HG03045 (cell line): ENCODE measurements at regions not wholly inside any gene's neighbourhood (a gene's known extent, or its start where the extent isn't known, plus 50 kb on each side); places are given as distances from the start of the nearest gene placed in this dataset.

Source experiments
- ATAC-seq: cut with Tn5 transposase; IDR thresholded peaks from one replicate; pipeline ENCODE4 v1.9.1; 2021; ENCODE audit warnings: mild to moderate bottlenecking, moderate library complexity; ENCODE audit not compliant: unreplicated experiment

- ATAC-seq: no peak
These were observed 189.2 kb upstream of the PODXL start for GRCh38 chr7:131745390-131746248.

- no peak for ATAC-seq
These were observed 185.0 kb upstream of the PODXL start for GRCh38 chr7:131741446-131741845.

- no peak for ATAC-seq
These were observed 181.5 kb upstream of the PODXL start for GRCh38 chr7:131737746-131738465.

GRCh38 chr7:131735101-131735500, 178.7 kb upstream of the PODXL start:
- no peak for ATAC-seq

- no peak for ATAC-seq
These were observed 177.2 kb upstream of the PODXL start for GRCh38 chr7:131733604-131734003.

GRCh38 chr7:131727189-131727588, 170.8 kb upstream of the PODXL start:
- ATAC-seq: no peak

GRCh38 chr7:131726686-131727085, 170.3 kb upstream of the PODXL start:
- ATAC-seq: no peak

- ATAC-seq: no peak
These were observed 169.6 kb upstream of the PODXL start for GRCh38 chr7:131726031-131726430.

GRCh38 chr7:131724776-131725345, 168.4 kb upstream of the PODXL start:
- no peak for ATAC-seq

GRCh38 chr7:131723926-131724325, 167.5 kb upstream of the PODXL start:
- no peak for ATAC-seq

GRCh38 chr7:131722371-131722770, 165.9 kb upstream of the PODXL start:
- ATAC-seq: no peak

- ATAC-seq: no peak
These were observed 165.2 kb upstream of the PODXL start for GRCh38 chr7:131721660-131722059.

GRCh38 chr7:131720703-131721102, 164.3 kb upstream of the PODXL start:
- ATAC-seq: no peak

- ATAC-seq: no peak
These were observed 160.8 kb upstream of the PODXL start for GRCh38 chr7:131717181-131717580.

- no peak for ATAC-seq
These were observed 142.9 kb upstream of the PODXL start for GRCh38 chr7:131699323-131699722.

- no peak for ATAC-seq
These were observed 135.9 kb upstream of the PODXL start for GRCh38 chr7:131692131-131692960.

- no peak for ATAC-seq
These were observed 135.2 kb upstream of the PODXL start for GRCh38 chr7:131691454-131692130.

- no peak for ATAC-seq
These were observed 134.0 kb upstream of the PODXL start for GRCh38 chr7:131690441-131690840.

GRCh38 chr7:131689662-131690234, 133.3 kb upstream of the PODXL start:
- ATAC-seq: no peak
